Activated B cell treated with CpG ODN at 0.5 μM for 24 hours (primary cell): ENCODE measurements at regions not wholly inside any gene's neighbourhood (a gene's known extent, or its start where the extent isn't known, plus 50 kb on each side); places are given as distances from the start of the nearest gene placed in this dataset.

ENCODE experiments used
- ATAC-seq: fragments of 200-7000 bp; cut with Tn5 transposase; one replicate; pipeline ENCODE4 v1.10.0; 2021; ENCODE audit warnings: low read depth, mild to moderate bottlenecking, moderate library complexity
- CTCF ChIA-PET: fragments of 350-600 bp; sonication (Branson Sonifier 250); formaldehyde crosslinking; loops from one replicate; lab custom pipeline; 2021; ENCODE audit warnings: antibody characterized with exemption; lab: Charles Lee
- POLR2A ChIA-PET: fragments of 350-600 bp; sonication (Branson Sonifier 250); formaldehyde crosslinking; loops from one replicate; lab custom pipeline; 2021; ENCODE audit warnings: antibody characterized with exemption; lab: Charles Lee
- DNase-seq: peaks from one replicate; pipeline ENCODE4 v3.0.0; 2022
- H3K27ac Mint-ChIP-seq: one replicate; pipeline ENCODE4 v1.8.0; 2020; ENCODE audit warnings: mixed read lengths
- H3K27me3 Mint-ChIP-seq: one replicate; pipeline ENCODE4 v1.8.0; 2021; ENCODE audit warnings: mixed read lengths
- H3K36me3 Mint-ChIP-seq: one replicate; pipeline ENCODE4 v1.8.0; 2021; ENCODE audit warnings: low read depth, mixed read lengths
- H3K4me1 Mint-ChIP-seq: one replicate; pipeline ENCODE4 v1.8.0; 2021; ENCODE audit warnings: mixed read lengths
- H3K4me3 Mint-ChIP-seq: one replicate; pipeline ENCODE4 v1.8.0; 2020; ENCODE audit warnings: mild to moderate bottlenecking, mixed read lengths
- H3K9me3 Mint-ChIP-seq: one replicate; pipeline ENCODE4 v1.8.0; 2020; ENCODE audit warnings: mixed read lengths
- intact Hi-C: fragments of 100-400 bp; cut with micrococcal nuclease; formaldehyde crosslinking; loops from one replicate; pipeline ENCODE4 v1.15.1; 2024
- TF ChIP-seq, protein P1 (sequence below): fragments of 200-600 bp; IDR thresholded peaks from one replicate; pipeline ENCODE4 v1.8.0; 2022; ENCODE audit warnings: antibody characterized with exemption, mild to moderate bottlenecking

DNA sequence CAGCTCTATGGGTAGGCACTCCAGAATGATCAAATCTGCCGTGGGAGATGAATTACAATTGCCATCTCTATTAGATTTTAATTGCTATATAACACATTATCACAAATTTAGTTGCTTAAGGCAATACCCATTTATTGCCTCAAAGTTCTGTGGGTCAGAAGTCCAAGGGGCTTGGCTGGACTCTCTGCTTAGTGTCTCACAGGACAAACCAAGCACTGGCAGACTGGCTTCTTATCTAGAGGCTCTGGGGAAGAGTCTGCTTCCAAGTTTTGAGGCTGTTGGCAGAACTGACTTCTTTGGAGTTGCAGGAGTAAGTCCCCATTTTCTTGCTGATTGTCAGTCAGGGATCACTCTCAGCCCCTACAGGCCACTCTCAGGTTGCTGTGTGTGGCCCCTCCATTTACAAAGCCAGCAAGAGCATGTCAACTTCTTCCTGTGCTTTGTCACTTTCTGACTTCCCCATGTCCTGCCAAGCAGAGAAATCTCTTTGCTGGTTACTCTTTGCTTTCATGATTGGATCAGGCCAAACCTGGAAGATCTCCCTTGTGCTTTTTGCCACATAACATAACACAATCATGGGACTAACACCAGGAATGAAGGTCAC lies 93.5 kb upstream of the PRICKLE2 start:
- Mint-ChIP-seq H3K27ac (no peak overlapping the region), H3K27me3 (no peaks in the 10 kb centered on the region), H3K4me3 (no peak overlapping the region), H3K36me3 (no peaks in the 10 kb centered on the region), H3K4me1 (no peaks in the 10 kb centered on the region), H3K9me3 (no peaks in the 10 kb centered on the region)
- ChIA-PET CTCF (no interaction called here), POLR2A (no interaction called here)
- no peak for DNase-seq
- intact Hi-C loops: no loop called here
- ATAC-seq: no peak
- TF ChIP-seq, protein P1, sequence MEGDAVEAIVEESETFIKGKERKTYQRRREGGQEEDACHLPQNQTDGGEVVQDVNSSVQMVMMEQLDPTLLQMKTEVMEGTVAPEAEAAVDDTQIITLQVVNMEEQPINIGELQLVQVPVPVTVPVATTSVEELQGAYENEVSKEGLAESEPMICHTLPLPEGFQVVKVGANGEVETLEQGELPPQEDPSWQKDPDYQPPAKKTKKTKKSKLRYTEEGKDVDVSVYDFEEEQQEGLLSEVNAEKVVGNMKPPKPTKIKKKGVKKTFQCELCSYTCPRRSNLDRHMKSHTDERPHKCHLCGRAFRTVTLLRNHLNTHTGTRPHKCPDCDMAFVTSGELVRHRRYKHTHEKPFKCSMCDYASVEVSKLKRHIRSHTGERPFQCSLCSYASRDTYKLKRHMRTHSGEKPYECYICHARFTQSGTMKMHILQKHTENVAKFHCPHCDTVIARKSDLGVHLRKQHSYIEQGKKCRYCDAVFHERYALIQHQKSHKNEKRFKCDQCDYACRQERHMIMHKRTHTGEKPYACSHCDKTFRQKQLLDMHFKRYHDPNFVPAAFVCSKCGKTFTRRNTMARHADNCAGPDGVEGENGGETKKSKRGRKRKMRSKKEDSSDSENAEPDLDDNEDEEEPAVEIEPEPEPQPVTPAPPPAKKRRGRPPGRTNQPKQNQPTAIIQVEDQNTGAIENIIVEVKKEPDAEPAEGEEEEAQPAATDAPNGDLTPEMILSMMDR: no peak

DNA sequence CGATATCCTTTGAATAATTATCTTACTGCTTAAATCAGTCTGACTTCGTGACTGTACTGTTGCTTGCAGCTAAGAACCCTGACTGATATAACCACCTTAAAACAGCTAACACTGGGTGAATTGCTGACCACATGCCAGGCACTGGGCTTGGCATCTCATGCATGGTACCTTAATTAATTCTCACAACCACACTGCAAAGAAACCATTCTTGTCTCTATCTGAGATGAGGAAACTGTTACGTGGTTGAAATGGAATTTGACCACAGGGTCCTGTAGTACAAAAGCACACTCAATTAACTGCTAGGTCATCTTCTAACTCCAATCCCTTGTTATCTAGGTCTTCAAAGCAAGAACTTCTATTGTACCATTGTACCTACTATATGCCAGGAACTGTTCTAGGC lies 92.7 kb upstream of the PRICKLE2 start:
- Mint-ChIP-seq H3K4me1 (no peaks in the 10 kb centered on the region), H3K36me3 (no peaks in the 10 kb centered on the region), H3K27ac (no peak overlapping the region), H3K9me3 (no peaks in the 10 kb centered on the region), H3K4me3 (no peak overlapping the region), H3K27me3 (no peaks in the 10 kb centered on the region)
- TF ChIP-seq, protein P1: no peak
- DNase-seq (no peak), ATAC-seq (no peak)
- ChIA-PET POLR2A (no interaction called here), CTCF (no interaction called here)
- intact Hi-C loops: no loop called here

DNA sequence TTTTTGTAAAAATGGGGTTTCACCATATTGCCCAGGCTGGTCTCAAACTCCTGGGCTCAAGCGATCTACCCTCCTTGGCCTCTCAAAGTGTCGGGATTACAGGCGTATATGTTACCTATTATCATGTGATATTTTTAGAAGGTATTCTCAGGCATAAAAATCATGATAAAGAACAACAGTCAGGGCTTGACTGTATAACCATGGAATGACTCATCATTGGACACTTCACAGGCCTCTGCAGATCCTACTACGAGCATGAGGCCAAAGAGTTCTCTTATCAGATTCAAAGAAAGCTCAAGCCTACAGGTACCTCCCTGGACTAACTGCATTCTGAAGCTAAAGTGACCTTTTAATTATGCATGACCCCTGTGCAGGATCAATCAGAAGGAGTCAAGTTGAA lies 91.7 kb upstream of the PRICKLE2 start:
- no peak overlapping the region for H3K27ac Mint-ChIP-seq
- no peak overlapping the region for H3K4me3 Mint-ChIP-seq
- ChIA-PET CTCF (no interaction called here), POLR2A (no interaction called here)
- H3K4me1 Mint-ChIP-seq: no peaks in the 10 kb centered on the region
- intact Hi-C loops: no loop called here
- TF ChIP-seq, protein P1: no peak
- H3K9me3 Mint-ChIP-seq: peaks cover 8% of the 10 kb centered on the region
- ATAC-seq (no peak), DNase-seq (no peak)
- H3K36me3 Mint-ChIP-seq: no peaks in the 10 kb centered on the region
- no peaks in the 10 kb centered on the region for H3K27me3 Mint-ChIP-seq

DNA sequence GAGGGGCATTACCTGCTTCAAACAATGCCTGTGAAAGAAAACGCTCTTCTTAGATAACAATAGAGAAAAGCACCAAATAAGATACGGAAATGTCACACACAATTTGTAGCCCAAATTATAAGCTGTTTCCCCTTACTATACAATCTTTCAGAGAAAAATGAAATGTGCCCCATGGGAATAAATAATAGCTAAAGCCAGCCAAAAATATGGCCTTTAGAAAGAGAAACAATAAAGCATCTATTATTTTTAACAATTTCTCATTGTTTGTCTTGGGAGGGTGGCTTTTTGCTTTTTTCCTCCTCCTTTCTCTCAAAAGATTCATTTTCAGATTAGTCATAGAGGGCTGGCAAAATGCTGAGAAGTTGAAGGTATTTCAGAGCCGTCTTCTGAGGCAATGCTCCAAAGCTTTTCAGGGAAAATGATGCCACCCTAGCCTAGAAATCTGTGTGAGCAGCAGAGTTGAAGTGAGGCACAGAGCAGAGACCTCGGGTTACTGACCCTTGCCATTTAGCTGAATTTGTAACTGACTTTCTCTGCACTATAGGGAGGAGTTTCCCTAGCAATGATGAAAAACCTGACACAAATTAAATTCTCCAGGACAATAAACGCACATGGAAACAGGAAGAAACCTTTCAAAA lies 86.3 kb upstream of the PRICKLE2 start:
- intact Hi-C loops: no loop called here
- no peak overlapping the region for H3K27ac Mint-ChIP-seq
- DNase-seq (no peak), ATAC-seq (no peak)
- POLR2A ChIA-PET: no interaction called here
- H3K27me3 Mint-ChIP-seq: no peaks in the 10 kb centered on the region
- TF ChIP-seq, protein P1: no peak
- H3K36me3 Mint-ChIP-seq: no peaks in the 10 kb centered on the region
- CTCF ChIA-PET: no interaction called here
- no peaks in the 10 kb centered on the region for H3K4me1 Mint-ChIP-seq
- peaks cover 8% of the 10 kb centered on the region for H3K9me3 Mint-ChIP-seq
- H3K4me3 Mint-ChIP-seq: no peak overlapping the region

DNA sequence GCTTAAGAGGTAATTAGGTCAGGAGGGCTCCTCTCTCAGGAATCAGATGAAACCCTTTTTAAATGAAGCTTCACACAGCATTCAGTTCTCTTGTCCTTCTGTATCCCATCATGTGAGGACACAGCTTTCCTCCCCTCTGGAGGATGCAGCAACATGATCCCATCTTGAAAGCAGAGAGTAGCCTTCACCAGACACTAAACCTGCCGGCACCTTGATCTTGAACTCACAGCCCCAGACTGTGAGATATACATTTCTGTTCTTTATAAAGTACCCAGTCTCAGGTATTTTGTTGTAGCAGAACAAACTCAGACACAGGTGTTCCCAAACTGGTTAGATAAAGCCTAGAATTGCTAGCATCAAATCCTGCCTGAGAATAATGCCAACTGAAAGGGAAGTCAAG lies 83.7 kb upstream of the PRICKLE2 start:
- H3K27me3 Mint-ChIP-seq: no peaks in the 10 kb centered on the region

More for the DNA sequence above, 83.7 kb upstream of the PRICKLE2 start:
- POLR2A ChIA-PET: no interaction called here
- no peaks in the 10 kb centered on the region for H3K36me3 Mint-ChIP-seq
- CTCF ChIA-PET: no interaction called here
- H3K27ac Mint-ChIP-seq: no peak overlapping the region
- ATAC-seq (no peak), DNase-seq (no peak)
- no peak overlapping the region for H3K4me3 Mint-ChIP-seq
- no peaks in the 10 kb centered on the region for H3K4me1 Mint-ChIP-seq
- intact Hi-C loops: no loop called here
- TF ChIP-seq, protein P1: no peak
- peaks cover 8% of the 10 kb centered on the region for H3K9me3 Mint-ChIP-seq
